GM12878 (cell line): ENCODE measurements at regions not wholly inside any gene's neighbourhood (a gene's known extent, or its start where the extent isn't known, plus 50 kb on each side); places are given as distances from the start of the nearest gene placed in this dataset.
"Not testable (repeated sequence)": the region's sequence is repeated elsewhere in the genome, so short reads cannot be mapped to it uniquely, and the experiment has no call there.

Source experiments
- ATAC-seq: fragments of 200-7000 bp; cut with Tn5 transposase; 3 replicates; pipeline ENCODE4 v1.9.1; 2020; ENCODE audit warnings: mild to moderate bottlenecking, moderate library complexity
- BruUV-seq: library from RNA; stranded (reverse); fragments of 400-500 nt; replicated peaks from 2 replicates; lab custom pipeline; 2021; lab: Mats Ljungman, UMichigan
- CTCF ChIA-PET: fragments of 300-600 bp; sonication (Branson Sonifier 250); formaldehyde crosslinking; extraction: SDS; loops from one replicate; lab custom pipeline; 2021; ENCODE audit warnings: inconsistent platforms; lab: Yijun Ruan, JAX
- POLR2A ChIA-PET: fragments of 350-600 bp; formaldehyde crosslinking; extraction: SDS; loops from one replicate; lab custom pipeline; 2021; ENCODE audit warnings: inconsistent platforms; lab: Charles Lee
- RAD21 ChIA-PET: fragments of 300-600 bp; sonication (Branson Sonifier 250); formaldehyde crosslinking; loops from one replicate; lab custom pipeline; 2023; ENCODE audit warnings: antibody characterized with exemption; ENCODE audit not compliant: unreplicated experiment; lab: Charles Lee
- SMC1A ChIA-PET: fragments of 300-600 bp; sonication (Branson Sonifier 250); formaldehyde crosslinking; loops from one replicate; lab custom pipeline; 2023; ENCODE audit not compliant: unreplicated experiment, uncharacterized antibody; lab: Charles Lee
- DNase-seq: peaks from one replicate; pipeline ENCODE4 v3.0.0-alpha.2; 2011; ENCODE audit warnings: low read depth, low spot score
- FAIRE-seq: peaks from 3 replicates; lab custom pipeline; 2011; peaks lifted over from hg19 to GRCh38; lab: Jason Lieb, UNC
- H2AFZ ChIP-seq: 2 replicates; pipeline ENCODE4 v1.6.0; 2011; ENCODE audit warnings: low read depth, low read length, control low read depth; ENCODE audit not compliant: control insufficient read depth
- H3K27ac ChIP-seq: 2 replicates; pipeline ENCODE4 v1.5.1; 2011; ENCODE audit warnings: control low read depth; ENCODE audit not compliant: control insufficient read depth, insufficient read depth
- H3K27me3 ChIP-seq, 2 experiments: replicated peaks in 1 of 2; 2 replicates each; pipeline versions ENCODE4 v1.6.0 to v1.6.1; 2011; ENCODE audit warnings: low read length in 1 of 2; ENCODE audit not compliant: control insufficient read depth in 2 of 2, insufficient read depth in 2 of 2
- H3K36me3 ChIP-seq, 2 experiments: 2 replicates each; pipeline ENCODE4 v1.5.1; 2011; ENCODE audit warnings: low read length in 1 of 2; ENCODE audit not compliant: control insufficient read depth in 2 of 2, insufficient read depth in 2 of 2
- H3K4me1 ChIP-seq: 2 replicates; pipeline ENCODE4 v1.6.1; 2011; ENCODE audit warnings: mild to moderate bottlenecking, low read length, moderate library complexity, mixed read lengths; ENCODE audit not compliant: control insufficient read depth, insufficient read depth
- H3K4me2 ChIP-seq: 2 replicates; pipeline ENCODE4 v1.6.0; 2011; ENCODE audit warnings: control low read depth; ENCODE audit not compliant: control insufficient read depth, insufficient read depth
- H3K4me3 ChIP-seq: fragments of 200-600 bp; sonication (generic); 2 replicates; pipeline ENCODE4 v1.5.1; 2016
- H3K79me2 ChIP-seq: 2 replicates; pipeline ENCODE4 v1.6.0; 2011; ENCODE audit warnings: low read length; ENCODE audit not compliant: control insufficient read depth, insufficient read depth
- H3K9ac ChIP-seq: 2 replicates; pipeline ENCODE4 v1.8.0; 2011; ENCODE audit warnings: low read length, control low read depth, mixed read lengths; ENCODE audit not compliant: control insufficient read depth, insufficient read depth
- H3K9me3 ChIP-seq: replicated peaks from 3 replicates; pipeline ENCODE4 v1.5.1; 2011; ENCODE audit warnings: mild to moderate bottlenecking, low read length; ENCODE audit not compliant: control insufficient read depth, insufficient read depth
- H4K20me1 ChIP-seq: 2 replicates; pipeline ENCODE4 v1.6.0; 2011; ENCODE audit not compliant: control insufficient read depth, insufficient read depth
- CREB1 ChIP-seq: IDR thresholded peaks from 2 replicates; pipeline ENCODE4 v1.6.1; 2012; ENCODE audit warnings: low read depth, mild to moderate bottlenecking, inconsistent platforms
- ELK1 ChIP-seq: IDR thresholded peaks from 2 replicates; pipeline ENCODE4 v1.6.1; 2012; ENCODE audit warnings: low read depth, low read length, improper control_type of control experiment
- EZH2 ChIP-seq: IDR thresholded peaks from 2 replicates; pipeline ENCODE4 v1.6.1; 2012; ENCODE audit warnings: low read depth, mild to moderate bottlenecking, control low read depth, inconsistent platforms, low read length, borderline replicate concordance; ENCODE audit not compliant: control insufficient read depth
- IRF3 ChIP-seq: fragments of 450-650 bp; IDR thresholded peaks from 2 replicates; pipeline ENCODE4 v1.6.1; 2014; ENCODE audit warnings: mild to moderate bottlenecking
- IRF4 ChIP-seq: IDR thresholded peaks from 2 replicates; pipeline ENCODE4 v1.6.1; 2011; ENCODE audit warnings: low read depth, low read length
- MEF2A ChIP-seq: IDR thresholded peaks from 2 replicates; pipeline ENCODE4 v1.6.1; 2011; ENCODE audit warnings: low read depth, mild to moderate bottlenecking, low read length, moderate library complexity; ENCODE audit not compliant: insufficient read depth
- MXI1 ChIP-seq: fragments of 150-350 bp; IDR thresholded peaks from 2 replicates; pipeline ENCODE4 v1.6.1; 2011; ENCODE audit warnings: low read depth, mild to moderate bottlenecking, inconsistent platforms, low read length, improper control_type of control experiment
- NFXL1 ChIP-seq: fragments of 450-650 bp; IDR thresholded peaks from 2 replicates; pipeline ENCODE4 v1.6.1; 2017; ENCODE audit warnings: antibody characterized with exemption, mild to moderate bottlenecking, borderline replicate concordance
- NRF1 ChIP-seq: conservative IDR thresholded peaks from 2 replicates; pipeline ENCODE4 v1.6.1; 2011; ENCODE audit warnings: mild to moderate bottlenecking, low read depth, low read length, improper control_type of control experiment
- PBX3 ChIP-seq: IDR thresholded peaks from 2 replicates; pipeline ENCODE4 v1.6.1; 2011; ENCODE audit warnings: mild to moderate bottlenecking, low read depth, low read length, moderate library complexity; ENCODE audit not compliant: insufficient replicate concordance
- RELB ChIP-seq: fragments of 450-650 bp; IDR thresholded peaks from 2 replicates; pipeline ENCODE4 v1.6.1; 2017; ENCODE audit warnings: low read depth, mild to moderate bottlenecking, moderate library complexity
- WGBS: methylation state at CpG from one replicate; pipeline ENCODE4 v1.1.6; 2016; ENCODE audit warnings: low lambda C conversion rate; ENCODE audit not compliant: insufficient replicate concordance, insufficient coverage; ENCODE audit errors: missing lambda C conversion rate; 5-methylcytosine and 5-hydroxymethylcytosine counted together
- in situ Hi-C: fragments of 300-500 bp; cut with MboI; formaldehyde crosslinking; loops from 9 replicates; pipeline ENCODE4 v1.14.3; 2018; ENCODE audit warnings: mixed read lengths
- intact Hi-C: fragments of 100-400 bp; cut with micrococcal nuclease; formaldehyde crosslinking; loops from one replicate; pipeline ENCODE4 v1.14.2; 2022; ENCODE audit not compliant: unreplicated experiment

DNA sequence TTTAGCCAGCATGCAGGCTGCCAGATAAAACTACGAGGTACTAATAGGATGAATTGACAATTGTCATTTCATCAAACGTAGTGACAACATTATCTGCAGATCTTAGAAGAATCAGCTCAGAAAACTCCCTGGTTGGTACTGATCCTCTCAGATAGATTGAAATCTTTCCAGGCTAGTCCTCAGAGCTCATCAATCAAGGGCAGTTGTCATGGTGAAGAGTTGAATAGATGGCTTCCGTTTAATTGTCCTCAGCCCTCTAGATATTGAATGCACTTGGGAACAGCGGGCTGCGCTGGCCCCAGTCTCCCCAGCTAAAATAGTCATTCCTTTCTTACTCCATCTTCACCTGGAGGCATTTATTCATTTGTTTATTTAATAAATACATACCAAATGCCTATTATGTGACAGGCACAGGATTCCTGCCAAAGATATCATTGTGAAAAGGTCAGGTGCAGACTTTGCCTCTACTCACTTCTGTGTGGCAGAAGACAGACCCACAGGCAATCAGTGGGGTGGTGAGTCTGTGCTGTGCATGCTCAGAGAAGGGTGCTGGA lies 1081.6 kb downstream of the TYW1 start (continued):
- no peak for TF ChIP-seq RELB
- TF ChIP-seq NRF1 = no peak
- no peak for TF ChIP-seq MXI1
- TF ChIP-seq ELK1 = no peak
- TF ChIP-seq CREB1 = no peak
- no peak for TF ChIP-seq PBX3
- TF ChIP-seq MEF2A = no peak
- TF ChIP-seq IRF3 = no peak
- no peak for TF ChIP-seq IRF4
- TF ChIP-seq EZH2 = no peak
- TF ChIP-seq NFXL1 = no peak

DNA sequence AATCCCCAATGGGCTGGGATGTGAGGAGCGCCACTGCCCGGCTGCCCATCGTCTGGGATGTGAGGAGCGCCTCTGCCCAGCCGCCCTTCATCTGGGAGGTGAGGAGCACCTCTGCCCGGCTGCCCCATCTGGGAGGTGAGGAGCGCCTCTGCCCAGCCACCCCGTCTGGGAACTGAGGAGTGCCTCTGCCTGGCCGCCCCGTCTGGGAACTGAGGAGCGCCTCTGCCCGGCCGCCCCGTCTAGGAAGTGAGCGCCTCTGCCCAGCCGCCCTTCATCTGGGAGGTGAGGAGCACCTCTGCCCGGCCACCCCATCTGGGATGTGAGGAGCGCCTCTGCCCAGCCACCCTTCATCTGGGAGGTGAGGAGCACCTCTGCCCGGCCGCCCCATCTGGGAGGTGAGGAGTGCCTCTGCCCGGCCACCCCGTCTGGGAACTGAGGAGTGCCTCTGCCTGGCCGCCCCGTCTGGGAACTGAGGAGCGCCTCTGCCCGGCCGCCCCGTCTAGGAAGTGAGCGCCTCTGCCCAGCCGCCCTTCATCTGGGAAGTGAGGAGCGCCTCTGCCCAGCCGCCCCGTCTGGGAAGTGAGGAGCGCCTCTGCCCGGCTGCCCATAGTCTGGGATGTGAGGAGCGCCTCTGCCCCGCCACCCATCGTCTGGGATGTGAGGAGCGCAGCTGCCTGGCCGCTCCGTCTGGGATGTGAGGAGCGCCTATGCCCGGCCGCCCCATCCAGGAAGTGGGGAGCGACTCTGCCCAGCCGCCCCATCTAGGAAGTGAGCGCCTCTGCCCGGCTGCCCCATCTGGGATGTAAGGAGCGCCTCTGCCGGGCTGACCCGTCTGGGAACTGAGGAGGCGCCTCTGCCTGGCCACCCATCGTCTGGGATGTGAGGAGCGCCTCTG lies 1085.7 kb downstream of the TYW1 start:
- H3K27me3 ChIP-seq, H3K27ac ChIP-seq, BruUV-seq, H4K20me1 ChIP-seq, H3K4me2 ChIP-seq, RAD21 ChIA-PET, H2AFZ ChIP-seq, intact Hi-C loops, in situ Hi-C loops, SMC1A ChIA-PET, H3K9me3 ChIP-seq, ATAC-seq, H3K4me1 ChIP-seq, CTCF ChIA-PET, H3K36me3 ChIP-seq, DNase-seq, H3K79me2 ChIP-seq, H3K4me3 ChIP-seq, POLR2A ChIA-PET, FAIRE-seq, H3K9ac ChIP-seq: not testable (repeated sequence)
- WGBS = 62% methylated on average over 24 of the region's 54 CpGs
